BE2C (cell line): ENCODE measurements at regions not wholly inside any gene's neighbourhood (a gene's known extent, or its start where the extent isn't known, plus 50 kb on each side); places are given as distances from the start of the nearest gene placed in this dataset.

Experiments used
- DNase-seq: peaks from one replicate; pipeline ENCODE4 v3.0.0-alpha.2; 2020
- H3K27me3 ChIP-seq: fragments of 250-450 bp; sonication (Bioruptor Pico); 2 replicates; pipeline ENCODE4 v1.5.1; 2020; ENCODE audit warnings: mild to moderate bottlenecking
- H3K36me3 ChIP-seq: fragments of 250-450 bp; sonication (Bioruptor Pico); 2 replicates; pipeline ENCODE4 v1.5.1; 2020; ENCODE audit warnings: mild to moderate bottlenecking
- H3K4me1 ChIP-seq: fragments of 250-450 bp; sonication (Bioruptor Pico); 2 replicates; pipeline ENCODE4 v1.5.1; 2020
- H3K4me3 ChIP-seq: 2 replicates; pipeline ENCODE4 v1.5.1; 2011; ENCODE audit warnings: low read depth, low read length
- H3K9me3 ChIP-seq: fragments of 250-450 bp; sonication (Bioruptor Pico); 2 replicates; pipeline ENCODE4 v1.5.1; 2020
- TF ChIP-seq, protein P1 (sequence below): IDR thresholded peaks from 2 replicates; pipeline ENCODE4 v1.5.1; 2012; ENCODE audit warnings: mild to moderate bottlenecking, low read depth, low read length

DNA sequence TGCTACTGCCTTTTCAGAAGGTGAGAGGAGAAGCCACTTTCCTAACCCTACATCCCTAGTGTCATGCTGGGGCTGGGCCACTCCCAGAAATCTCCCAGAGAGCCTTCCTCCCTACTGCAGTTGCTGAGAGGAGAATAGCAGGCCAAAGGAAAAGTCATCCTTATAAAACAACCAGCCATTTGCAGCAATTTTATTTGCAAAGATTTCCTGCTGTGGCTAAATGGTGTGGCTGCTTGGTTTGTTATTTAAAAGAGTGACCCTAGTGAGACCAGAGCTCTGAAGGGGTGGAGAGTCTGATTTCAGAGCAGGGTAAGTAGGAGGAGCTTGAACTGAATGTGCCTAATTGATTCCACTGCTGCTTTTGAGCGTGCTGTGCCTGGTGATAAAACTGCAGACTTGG is 232.0 kb downstream of the GRIN2B start:
- Histone ChIP-seq H3K27me3 (peaks cover 2% of the 10 kb centered on the region), H3K9me3 (no peaks in the 10 kb centered on the region), H3K4me3 (no peak overlapping the region), H3K4me1 (no peaks in the 10 kb centered on the region), H3K36me3 (no peaks in the 10 kb centered on the region)
- DNase-seq = no peak
- TF ChIP-seq, protein P1, sequence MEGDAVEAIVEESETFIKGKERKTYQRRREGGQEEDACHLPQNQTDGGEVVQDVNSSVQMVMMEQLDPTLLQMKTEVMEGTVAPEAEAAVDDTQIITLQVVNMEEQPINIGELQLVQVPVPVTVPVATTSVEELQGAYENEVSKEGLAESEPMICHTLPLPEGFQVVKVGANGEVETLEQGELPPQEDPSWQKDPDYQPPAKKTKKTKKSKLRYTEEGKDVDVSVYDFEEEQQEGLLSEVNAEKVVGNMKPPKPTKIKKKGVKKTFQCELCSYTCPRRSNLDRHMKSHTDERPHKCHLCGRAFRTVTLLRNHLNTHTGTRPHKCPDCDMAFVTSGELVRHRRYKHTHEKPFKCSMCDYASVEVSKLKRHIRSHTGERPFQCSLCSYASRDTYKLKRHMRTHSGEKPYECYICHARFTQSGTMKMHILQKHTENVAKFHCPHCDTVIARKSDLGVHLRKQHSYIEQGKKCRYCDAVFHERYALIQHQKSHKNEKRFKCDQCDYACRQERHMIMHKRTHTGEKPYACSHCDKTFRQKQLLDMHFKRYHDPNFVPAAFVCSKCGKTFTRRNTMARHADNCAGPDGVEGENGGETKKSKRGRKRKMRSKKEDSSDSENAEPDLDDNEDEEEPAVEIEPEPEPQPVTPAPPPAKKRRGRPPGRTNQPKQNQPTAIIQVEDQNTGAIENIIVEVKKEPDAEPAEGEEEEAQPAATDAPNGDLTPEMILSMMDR = no peak

GRCh38 chr12:13745111-13745860 is 236.1 kb downstream of the GRIN2B start:
- no peaks in the 10 kb centered on the region for H3K4me1 ChIP-seq
- DNase-seq = no peak
- no peaks in the 10 kb centered on the region for H3K36me3 ChIP-seq
- H3K9me3 ChIP-seq = no peaks in the 10 kb centered on the region
- H3K27me3 ChIP-seq = peaks cover 14% of the 10 kb centered on the region
- no peak overlapping the region for H3K4me3 ChIP-seq
- TF ChIP-seq, protein P1 = no peak

DNA sequence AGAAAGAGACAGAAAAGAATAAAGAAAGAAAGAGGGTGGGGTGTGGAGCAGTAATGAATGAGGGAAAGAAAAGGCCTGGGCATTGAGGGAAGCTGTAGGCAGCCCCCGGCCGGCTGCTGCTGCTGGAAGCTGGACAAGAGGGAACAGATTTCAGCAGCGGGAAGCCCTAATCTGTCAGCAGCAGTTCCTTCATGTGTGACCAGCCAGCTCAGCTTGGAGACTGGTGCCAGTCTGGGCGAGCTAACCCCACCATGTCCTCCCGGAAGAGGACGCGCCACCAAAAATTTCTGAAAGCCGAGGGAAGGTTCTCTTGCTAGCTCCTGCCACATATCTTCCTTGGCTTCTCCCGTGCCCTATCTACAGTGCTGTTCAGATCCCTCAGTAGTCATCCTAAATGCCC is 236.8 kb downstream of the GRIN2B start:
- TF ChIP-seq, protein P1 = no peak
- no peak for DNase-seq
- H3K4me1 ChIP-seq = no peaks in the 10 kb centered on the region

GRCh38 chr12:13740149-13740545 is 241.3 kb downstream of the GRIN2B start:
- Histone ChIP-seq H3K36me3 (no peaks in the 10 kb centered on the region), H3K4me3 (no peak overlapping the region), H3K27me3 (peaks cover 18% of the 10 kb centered on the region), H3K9me3 (no peaks in the 10 kb centered on the region), H3K4me1 (no peaks in the 10 kb centered on the region)
- TF ChIP-seq, protein P1 = no peak
- DNase-seq = no peak

More for the DNA sequence above, 236.8 kb downstream of the GRIN2B start:
- no peak overlapping the region for H3K4me3 ChIP-seq
- H3K27me3 ChIP-seq = peaks cover 14% of the 10 kb centered on the region
- no peaks in the 10 kb centered on the region for H3K36me3 ChIP-seq
- no peaks in the 10 kb centered on the region for H3K9me3 ChIP-seq

GRCh38 chr12:13735734-13736133 is 245.7 kb downstream of the GRIN2B start:
- no peaks in the 10 kb centered on the region for H3K9me3 ChIP-seq
- H3K4me1 ChIP-seq = no peaks in the 10 kb centered on the region
- H3K27me3 ChIP-seq = peaks cover 6% of the 10 kb centered on the region
- DNase-seq = no peak
- no peaks in the 10 kb centered on the region for H3K36me3 ChIP-seq
- TF ChIP-seq, protein P1 = no peak
- H3K4me3 ChIP-seq = no peak overlapping the region

DNA sequence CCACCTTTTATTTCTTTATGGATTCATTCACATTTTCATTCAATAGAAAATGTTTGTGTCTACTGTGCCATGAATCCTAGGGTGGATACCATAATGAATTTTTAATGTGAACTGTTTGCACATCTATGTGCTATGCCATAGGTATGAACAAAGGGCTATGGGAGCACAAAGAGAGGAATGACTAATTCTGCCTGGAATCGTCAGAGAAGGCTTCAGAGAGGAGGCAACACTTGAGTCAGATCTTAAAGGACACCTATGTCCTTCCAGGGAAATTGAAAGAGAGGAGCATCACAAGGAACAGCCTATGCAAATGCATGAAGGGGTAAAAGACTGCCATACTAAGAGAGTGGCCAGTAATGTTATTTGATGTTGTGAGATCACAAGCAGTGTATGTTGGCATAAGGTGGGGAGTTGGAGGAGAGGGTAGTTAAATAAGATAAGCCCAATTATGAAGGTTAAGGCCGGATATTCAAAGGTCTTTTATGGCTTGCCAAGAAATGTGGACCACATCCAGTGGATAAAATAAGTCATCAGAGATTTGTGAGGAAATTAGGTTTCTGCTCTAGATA is 246.7 kb downstream of the GRIN2B start:
- Histone ChIP-seq H3K4me1 (no peaks in the 10 kb centered on the region), H3K36me3 (no peaks in the 10 kb centered on the region), H3K9me3 (no peaks in the 10 kb centered on the region), H3K4me3 (no peak overlapping the region), H3K27me3 (peaks cover 6% of the 10 kb centered on the region)
- no peak for DNase-seq
- TF ChIP-seq, protein P1 = no peak
